SU-DHL-6 (cell line): ENCODE measurements at regions not wholly inside any gene's neighbourhood (a gene's known extent, or its start where the extent isn't known, plus 50 kb on each side); places are given as distances from the start of the nearest gene placed in this dataset.

Source experiments
- H2AFZ ChIP-seq: fragments of 200-600 bp; sonication (generic); 2 replicates; pipeline ENCODE4 v1.6.1; 2014; ENCODE audit warnings: low read depth, mild to moderate bottlenecking, moderate library complexity, mixed read lengths, antibody characterized with exemption, low read length; ENCODE audit not compliant: severe bottlenecking
- H3F3A ChIP-seq: fragments of 200-600 bp; shearing (Covaris generic); 2 replicates; pipeline ENCODE4 v1.6.0; 2016; ENCODE audit warnings: antibody characterized with exemption, mild to moderate bottlenecking; ENCODE audit not compliant: insufficient read depth
- H3K27ac ChIP-seq: fragments of 200-600 bp; sonication (generic); 2 replicates; pipeline ENCODE4 v1.5.1; 2016; ENCODE audit warnings: low read depth, mild to moderate bottlenecking, low read length, moderate library complexity, mixed read lengths
- H3K27me3 ChIP-seq: fragments of 200-600 bp; sonication (generic), shearing (Covaris generic); 2 replicates; pipeline ENCODE4 v1.6.0; 2014; ENCODE audit warnings: mild to moderate bottlenecking, low read length
- H3K36me3 ChIP-seq: fragments of 200-600 bp; sonication (generic); 2 replicates; pipeline ENCODE4 v1.6.1; 2014; ENCODE audit warnings: mild to moderate bottlenecking, low read length, mixed read lengths
- H3K4me2 ChIP-seq: fragments of 300-600, 200-600 bp; shearing (Covaris generic), sonication (generic); 2 replicates; pipeline ENCODE4 v1.6.0; 2014; ENCODE audit warnings: low read length, low read depth, mild to moderate bottlenecking; ENCODE audit not compliant: poor library complexity, severe bottlenecking
- H3K4me3 ChIP-seq: fragments of 200-600 bp; sonication (generic); 2 replicates; pipeline ENCODE4 v1.5.1; 2014; ENCODE audit warnings: antibody characterized with exemption, low read length, mild to moderate bottlenecking, mixed read lengths; ENCODE audit not compliant: insufficient read depth, poor library complexity, severe bottlenecking
- H3K79me2 ChIP-seq: fragments of 200-600 bp; sonication (generic); 2 replicates; pipeline ENCODE4 v1.6.1; 2014; ENCODE audit warnings: mild to moderate bottlenecking, low read length, moderate library complexity; ENCODE audit not compliant: insufficient read depth
- H3K9ac ChIP-seq: fragments of 200-600 bp; sonication (generic); 2 replicates; pipeline ENCODE4 v1.7.0; 2014; ENCODE audit warnings: mild to moderate bottlenecking, low read length
- H3K9me2 ChIP-seq: fragments of 200-600 bp; sonication (generic); replicated peaks from 2 replicates; pipeline ENCODE4 v1.6.1; 2014; ENCODE audit warnings: low read length; ENCODE audit not compliant: insufficient read depth
- H3K9me3 ChIP-seq: fragments of 200-600 bp; sonication (generic); 2 replicates; pipeline ENCODE4 v1.6.1; 2014; ENCODE audit warnings: low read length, mixed read lengths; ENCODE audit not compliant: insufficient read depth
- H4K20me1 ChIP-seq: fragments of 200-600 bp; sonication (generic); 2 replicates; pipeline ENCODE4 v1.6.1; 2014; ENCODE audit warnings: low read depth, mild to moderate bottlenecking, antibody characterized with exemption, low read length, moderate library complexity, mixed read lengths
- CTCF ChIP-seq: fragments of 200-600 bp; sonication (generic); IDR thresholded peaks from one replicate; pipeline ENCODE4 v1.5.1; 2017; ENCODE audit warnings: antibody characterized with exemption, mild to moderate bottlenecking, low read length, moderate library complexity; ENCODE audit not compliant: insufficient read depth, poor library complexity, severe bottlenecking
- EZH2phosphoT487 ChIP-seq: fragments of 200-600 bp; sonication (generic), shearing (Covaris generic); conservative IDR thresholded peaks from 2 replicates; pipeline ENCODE4 v1.6.1; 2018; ENCODE audit warnings: mild to moderate bottlenecking, antibody characterized with exemption, low read length, moderate library complexity, mixed read lengths

DNA sequence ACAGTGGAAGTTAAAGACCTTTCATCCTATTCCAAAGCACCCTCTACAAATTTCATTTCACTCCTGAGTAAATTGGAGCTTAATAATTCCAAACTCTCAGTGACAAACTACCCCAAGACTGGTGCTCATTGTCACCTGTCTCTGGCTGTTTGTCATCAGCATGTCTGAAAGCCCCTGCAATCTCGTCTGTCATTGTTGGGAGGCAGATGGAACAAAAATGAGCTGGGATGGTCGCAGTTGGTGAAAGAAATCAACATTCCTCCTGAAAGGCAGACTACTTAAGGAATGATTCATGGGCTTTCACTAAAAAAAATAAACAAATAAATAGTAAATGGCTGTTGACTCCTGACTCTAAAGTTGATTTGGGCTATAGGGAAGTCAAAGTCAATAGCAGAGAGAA is 69.7 kb upstream of the PALS2 start:
- Histone ChIP-seq H3K79me2 (no peaks in the 10 kb centered on the region), H3K9me2 (no peaks in the 10 kb centered on the region), H3K4me2 (no peak overlapping the region), H3K27me3 (no peaks in the 10 kb centered on the region), H3K4me3 (no peak overlapping the region), H3K36me3 (no peaks in the 10 kb centered on the region), H3K27ac (no peak overlapping the region), H4K20me1 (no peaks in the 10 kb centered on the region), H3F3A (no peaks in the 10 kb centered on the region), H3K9me3 (no peaks in the 10 kb centered on the region), H2AFZ (no peak overlapping the region), H3K9ac (no peak overlapping the region)
- TF ChIP-seq CTCF: no peak
- no peak for TF ChIP-seq EZH2phosphoT487

DNA sequence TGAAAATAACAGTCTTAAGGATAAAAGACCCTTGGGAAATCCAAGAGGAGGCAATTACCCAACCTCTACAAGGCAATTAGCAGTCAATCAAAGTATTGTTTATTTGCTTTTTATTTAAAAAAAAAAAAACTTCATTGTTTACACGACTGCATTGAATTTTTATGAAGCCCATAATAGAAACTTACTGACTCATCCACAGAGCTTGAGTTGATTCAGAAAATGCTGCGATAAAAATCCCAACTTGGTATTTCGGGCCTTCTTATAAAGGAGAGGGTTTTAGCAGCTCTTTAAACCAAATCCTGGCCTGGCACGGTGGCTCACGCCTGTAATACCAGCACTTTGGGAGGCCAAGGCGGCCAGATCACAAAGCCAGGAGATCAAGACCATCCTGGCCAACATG is 69.2 kb upstream of the PALS2 start:
- H3K4me2 ChIP-seq: no peak overlapping the region
- H3K36me3 ChIP-seq: no peaks in the 10 kb centered on the region
- H3K27me3 ChIP-seq: no peaks in the 10 kb centered on the region
- no peak overlapping the region for H3K9ac ChIP-seq
- no peaks in the 10 kb centered on the region for H3K9me3 ChIP-seq
- H2AFZ ChIP-seq: no peak overlapping the region
- no peak for TF ChIP-seq EZH2phosphoT487
- TF ChIP-seq CTCF: no peak
- H3K79me2 ChIP-seq: no peaks in the 10 kb centered on the region
- no peaks in the 10 kb centered on the region for H3F3A ChIP-seq
- no peak overlapping the region for H3K4me3 ChIP-seq
- H4K20me1 ChIP-seq: no peaks in the 10 kb centered on the region
- no peak overlapping the region for H3K27ac ChIP-seq
- H3K9me2 ChIP-seq: no peaks in the 10 kb centered on the region

GRCh38 chr7:24504836-24505235 is 68.4 kb upstream of the PALS2 start:
- TF ChIP-seq CTCF (no peak), EZH2phosphoT487 (no peak)
- no peaks in the 10 kb centered on the region for H3K79me2 ChIP-seq
- no peak overlapping the region for H3K4me3 ChIP-seq
- H2AFZ ChIP-seq: no peak overlapping the region
- no peaks in the 10 kb centered on the region for H3K9me2 ChIP-seq
- no peak overlapping the region for H3K9ac ChIP-seq
- no peaks in the 10 kb centered on the region for H4K20me1 ChIP-seq
- H3K27me3 ChIP-seq: no peaks in the 10 kb centered on the region
- no peaks in the 10 kb centered on the region for H3K36me3 ChIP-seq
- H3K9me3 ChIP-seq: no peaks in the 10 kb centered on the region
- no peak overlapping the region for H3K27ac ChIP-seq
- no peak overlapping the region for H3K4me2 ChIP-seq
- no peaks in the 10 kb centered on the region for H3F3A ChIP-seq

DNA sequence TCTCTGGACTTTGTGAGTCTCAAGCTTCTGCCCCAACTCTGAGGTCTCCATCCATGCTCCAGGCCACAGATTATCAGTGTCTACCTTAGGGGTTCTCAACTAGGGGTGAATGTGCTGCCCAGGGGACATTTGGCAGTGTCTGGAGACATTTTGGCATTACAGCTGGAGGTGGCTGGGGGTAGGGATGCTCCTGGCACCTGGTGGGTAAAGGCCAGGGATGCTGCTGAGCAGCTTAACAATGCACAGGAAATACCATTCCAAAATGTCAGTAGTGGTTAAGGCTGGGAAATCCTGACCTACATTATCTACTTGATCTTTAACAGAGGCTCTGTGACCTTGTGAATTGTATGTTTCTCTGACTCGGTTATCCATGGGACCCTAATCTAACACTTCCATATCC is 67.3 kb upstream of the PALS2 start:
- Histone ChIP-seq H4K20me1 (no peaks in the 10 kb centered on the region), H3K36me3 (no peaks in the 10 kb centered on the region), H2AFZ (no peak overlapping the region), H3K27me3 (no peaks in the 10 kb centered on the region), H3K4me2 (no peak overlapping the region), H3K79me2 (no peaks in the 10 kb centered on the region), H3K9me2 (no peaks in the 10 kb centered on the region), H3F3A (no peaks in the 10 kb centered on the region), H3K27ac (no peak overlapping the region), H3K9ac (no peak overlapping the region), H3K9me3 (no peaks in the 10 kb centered on the region), H3K4me3 (no peak overlapping the region)
- TF ChIP-seq CTCF: no peak
- TF ChIP-seq EZH2phosphoT487: no peak
